CD4-positive, alpha-beta T cell (primary cell): ENCODE measurements at regions not wholly inside any gene's neighbourhood (a gene's known extent, or its start where the extent isn't known, plus 50 kb on each side); places are given as distances from the start of the nearest gene placed in this dataset.
"Not testable (repeated sequence)": the region's sequence is repeated elsewhere in the genome, so short reads cannot be mapped to it uniquely, and the experiment has no call there.

Experiments used
- ATAC-seq: fragments of 200-7000 bp; cut with Tn5 transposase; one replicate; pipeline ENCODE4 v1.10.0; 2022; ENCODE audit warnings: mild to moderate bottlenecking; ENCODE audit not compliant: poor library complexity
- CTCF ChIA-PET: fragments of 350-600 bp; sonication (Branson Sonifier 250); formaldehyde crosslinking; loops from one replicate; lab custom pipeline; 2021; ENCODE audit warnings: antibody characterized with exemption, inconsistent platforms; lab: Charles Lee
- POLR2A ChIA-PET: fragments of 350-600 bp; sonication (Branson Sonifier 250); formaldehyde crosslinking; loops from one replicate; lab custom pipeline; 2021; ENCODE audit warnings: antibody characterized with exemption, inconsistent platforms; lab: Charles Lee
- DNase-seq, 14 experiments: peaks; one replicate each; pipeline ENCODE4 v3.0.0-alpha.2; 2013 to 2020; ENCODE audit warnings: mixed read lengths in 2 of 14
- H3K27ac ChIP-seq, 2 donors: one replicate each; pipeline versions ENCODE4 v1.5.1 to v1.7.0; 2013; ENCODE audit warnings: low read length in 2 of 2, low read depth in 1 of 2, mild to moderate bottlenecking in 1 of 2
- H3K27me3 ChIP-seq, 2 experiments: 1 replicate in 1 of 2; 2 replicates in 1 of 2; pipeline versions ENCODE4 v1.6.1 to v1.7.0; 2013; ENCODE audit warnings: low read length in 2 of 2, control low read depth in 1 of 2, mild to moderate bottlenecking in 1 of 2, moderate library complexity in 1 of 2; ENCODE audit not compliant: insufficient read depth in 2 of 2, control insufficient read depth in 1 of 2
- H3K36me3 ChIP-seq: one replicate; pipeline ENCODE4 v1.6.1; 2013; ENCODE audit warnings: low read length, control low read depth; ENCODE audit not compliant: insufficient read depth
- H3K4me1 ChIP-seq: one replicate; pipeline ENCODE4 v1.6.1; 2013; ENCODE audit warnings: low read length, control low read depth; ENCODE audit not compliant: insufficient read depth
- H3K4me3 ChIP-seq: one replicate; pipeline ENCODE4 v1.5.1; 2013; ENCODE audit warnings: mild to moderate bottlenecking, low read length, moderate library complexity
- H3K9me3 ChIP-seq, 2 experiments: 1 replicate in 1 of 2; 2 replicates in 1 of 2; pipeline versions ENCODE4 v1.6.1 to v1.7.0; 2013; ENCODE audit warnings: low read length in 2 of 2, mild to moderate bottlenecking in 2 of 2, control low read depth in 1 of 2, moderate library complexity in 1 of 2; ENCODE audit not compliant: control insufficient read depth in 1 of 2, insufficient read depth in 1 of 2
- H3K27ac Mint-ChIP-seq: one replicate; pipeline ENCODE4 v1.8.0; 2020; ENCODE audit warnings: mixed read lengths
- H3K27me3 Mint-ChIP-seq: one replicate; pipeline ENCODE4 v1.8.0; 2021; ENCODE audit warnings: mixed read lengths
- H3K36me3 Mint-ChIP-seq: one replicate; pipeline ENCODE4 v1.8.0; 2021; ENCODE audit warnings: low read depth, mixed read lengths
- H3K4me1 Mint-ChIP-seq: one replicate; pipeline ENCODE4 v1.8.0; 2021; ENCODE audit warnings: low read depth, mixed read lengths
- H3K4me3 Mint-ChIP-seq: one replicate; pipeline ENCODE4 v1.8.0; 2020; ENCODE audit warnings: mild to moderate bottlenecking, mixed read lengths
- H3K9me3 Mint-ChIP-seq: one replicate; pipeline ENCODE4 v1.8.0; 2020; ENCODE audit warnings: mixed read lengths
- CTCF ChIP-seq: fragments of 200-600 bp; IDR thresholded peaks from one replicate; pipeline ENCODE4 v1.8.0; 2022; ENCODE audit warnings: antibody characterized with exemption, mild to moderate bottlenecking
- intact Hi-C, 2 experiments: fragments of 100-400 bp; cut with DNase I in 1 of 2; cut with micrococcal nuclease in 1 of 2; formaldehyde crosslinking; loops; one replicate each; pipeline versions ENCODE4 v1.15.1 to v1.9.0; 2023 to 2025; cut with DNase I, micrococcal nuclease

GRCh38 chr2:216752855-216753505 lies 57.6 kb upstream of the IGFBP5 start:
- H3K27me3 Mint-ChIP-seq, result peaks cover 15% of the 10 kb centered on the region
- intact Hi-C loops, result no loop called here
- peaks cover under 1% of the 10 kb centered on the region for H3K9me3 Mint-ChIP-seq
- TF ChIP-seq CTCF, result no peak
- no peak overlapping the region for H3K4me3 Mint-ChIP-seq
- H3K4me3 ChIP-seq, result no peak overlapping the region
- H3K36me3 Mint-ChIP-seq, result no peaks in the 10 kb centered on the region
- no peaks in the 10 kb centered on the region for H3K4me1 ChIP-seq
- DNase-seq, result no peak
- ChIA-PET CTCF (no interaction called here), POLR2A (no interaction called here)
- no peak overlapping the region for H3K27ac ChIP-seq
- no peaks in the 10 kb centered on the region for H3K9me3 ChIP-seq
- peaks cover 0 to 3% of the 10 kb centered on the region in 2 experiments for H3K27me3 ChIP-seq
- H3K27ac Mint-ChIP-seq, result no peak overlapping the region
- no peak for ATAC-seq
- H3K4me1 Mint-ChIP-seq, result no peaks in the 10 kb centered on the region
- H3K36me3 ChIP-seq, result no peaks in the 10 kb centered on the region

GRCh38 chr2:216750750-216751149 lies 55.4 kb upstream of the IGFBP5 start:
- CTCF ChIA-PET, H3K9me3 Mint-ChIP-seq, H3K27me3 ChIP-seq, H3K4me3 Mint-ChIP-seq, H3K4me1 ChIP-seq, intact Hi-C loops, H3K27ac Mint-ChIP-seq, H3K36me3 Mint-ChIP-seq, H3K36me3 ChIP-seq, POLR2A ChIA-PET, H3K9me3 ChIP-seq, DNase-seq, H3K4me3 ChIP-seq, H3K4me1 Mint-ChIP-seq, H3K27ac ChIP-seq, ATAC-seq: not testable (repeated sequence)
- H3K27me3 Mint-ChIP-seq, result peaks cover 14% of the 10 kb centered on the region

GRCh38 chr2:216746268-216746667 lies 50.9 kb upstream of the IGFBP5 start:
- H3K36me3 ChIP-seq, H3K4me1 ChIP-seq, DNase-seq, intact Hi-C loops, H3K27ac Mint-ChIP-seq, H3K4me3 ChIP-seq, H3K9me3 Mint-ChIP-seq, H3K27ac ChIP-seq, H3K4me3 Mint-ChIP-seq, H3K27me3 ChIP-seq, ATAC-seq, H3K4me1 Mint-ChIP-seq, CTCF ChIA-PET, H3K9me3 ChIP-seq, H3K36me3 Mint-ChIP-seq: not testable (repeated sequence)
- POLR2A ChIA-PET, result interaction anchor here (1.0 kb wide), 1 partner anchor 13 kb away, joined by 3 read pairs; no protein-coding TSS in a partner anchor
- H3K27me3 Mint-ChIP-seq, result peaks cover 26% of the 10 kb centered on the region

GRCh38 chr2:216745453-216745852 lies 50.1 kb upstream of the IGFBP5 start:
- Mint-ChIP-seq H3K36me3 (no peaks in the 10 kb centered on the region), H3K4me3 (no peak overlapping the region), H3K9me3 (peaks cover 4% of the 10 kb centered on the region), H3K27ac (no peak overlapping the region), H3K4me1 (no peaks in the 10 kb centered on the region), H3K27me3 (peaks cover 26% of the 10 kb centered on the region)
- Histone ChIP-seq H3K27ac (no peak overlapping the region), H3K4me1 (no peaks in the 10 kb centered on the region), H3K36me3 (no peaks in the 10 kb centered on the region), H3K9me3 (no peaks in the 10 kb centered on the region), H3K4me3 (no peak overlapping the region), H3K27me3 (peaks cover 0 to 5% of the 10 kb centered on the region in 2 experiments)
- no peak for TF ChIP-seq CTCF
- ATAC-seq, result no peak
- intact Hi-C loops, result no loop called here
- no peak for DNase-seq
- ChIA-PET POLR2A (no interaction called here), CTCF (no interaction called here)
